Daoy (cell line): ENCODE measurements at regions not wholly inside any gene's neighbourhood (a gene's known extent, or its start where the extent isn't known, plus 50 kb on each side); places are given as distances from the start of the nearest gene placed in this dataset.
"Not testable (repeated sequence)": the region's sequence is repeated elsewhere in the genome, so short reads cannot be mapped to it uniquely, and the experiment has no call there.

ENCODE experiments used
- DNase-seq: peaks from one replicate; pipeline ENCODE4 v3.0.0-alpha.2; 2015; ENCODE audit warnings: low read depth

DNA sequence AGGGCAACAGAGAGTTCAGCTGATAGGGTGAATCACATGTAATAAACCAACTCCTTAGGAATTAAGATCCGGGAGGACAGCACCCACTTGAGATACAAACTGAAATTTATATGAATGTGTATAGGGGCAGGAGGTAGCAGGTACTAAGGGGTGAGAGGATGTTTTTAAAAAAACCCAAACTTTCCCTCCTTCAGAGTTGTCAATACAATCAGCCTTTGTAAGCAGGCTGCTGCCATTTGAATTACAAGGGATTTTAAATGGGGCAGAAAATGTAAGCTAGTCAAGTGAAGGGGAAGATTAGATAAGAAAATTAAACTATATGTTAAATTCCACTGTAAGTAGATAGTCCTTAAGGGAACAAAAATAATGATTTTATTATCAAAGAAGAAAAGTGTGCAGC, 1239.7 kb upstream of the CELF4 start:
- DNase-seq, result no peak

GRCh38 chr18:38801640-38802039, 1236.0 kb upstream of the CELF4 start:
- no peak for DNase-seq

GRCh38 chr18:38796762-38797161, 1231.2 kb upstream of the CELF4 start:
- DNase-seq, result no peak

DNA sequence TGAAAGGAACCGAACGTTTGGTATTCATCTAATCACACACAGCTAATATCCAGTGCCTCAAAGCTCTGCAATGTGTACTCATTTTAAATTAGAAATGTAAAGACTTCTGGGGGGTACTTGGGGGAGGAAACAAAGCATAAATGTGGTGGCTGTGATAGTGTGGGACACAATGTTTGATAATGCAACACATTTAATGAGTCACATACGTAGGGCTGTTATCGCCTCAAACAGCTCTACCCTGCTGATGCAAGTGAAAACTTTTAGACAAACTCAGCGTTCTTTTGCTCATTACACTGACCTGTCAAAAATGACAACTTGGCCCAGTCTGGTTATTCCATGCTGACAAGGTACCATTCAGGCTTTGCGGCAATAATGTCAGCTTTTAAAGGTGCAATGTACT, 1227.1 kb upstream of the CELF4 start:
- DNase-seq, result no peak

GRCh38 chr18:38790786-38791185, 1225.2 kb upstream of the CELF4 start:
- no peak for DNase-seq

- no peak for DNase-seq
Measured at GRCh38 chr18:38790303-38790702, 1224.7 kb upstream of the CELF4 start.

GRCh38 chr18:38789141-38789540, 1223.5 kb upstream of the CELF4 start:
- DNase-seq, result no peak

DNA sequence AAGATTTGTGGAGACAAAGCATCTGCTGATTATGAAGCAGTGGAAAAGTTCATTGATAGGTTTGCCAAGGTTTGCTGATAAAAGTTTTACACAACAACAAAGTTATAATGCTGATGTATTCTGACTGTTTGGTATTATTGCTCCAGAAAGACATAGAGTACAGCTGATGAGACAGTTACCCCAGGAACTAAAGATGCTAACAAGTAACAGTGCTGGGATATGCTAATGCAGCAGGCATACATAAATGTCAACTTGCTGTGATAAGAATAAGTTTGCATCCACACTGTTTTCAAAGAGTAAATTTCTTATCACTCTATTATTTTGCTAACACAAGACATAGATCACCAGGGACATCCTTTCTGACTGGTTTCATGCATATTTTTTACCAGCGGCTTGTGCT, 1221.3 kb upstream of the CELF4 start:
- no peak for DNase-seq

- DNase-seq, result not testable (repeated sequence)
Measured at GRCh38 chr18:38771620-38772019, 1206.0 kb upstream of the CELF4 start.

- no peak for DNase-seq
Measured at GRCh38 chr18:38768504-38768903, 1202.9 kb upstream of the CELF4 start.

DNA sequence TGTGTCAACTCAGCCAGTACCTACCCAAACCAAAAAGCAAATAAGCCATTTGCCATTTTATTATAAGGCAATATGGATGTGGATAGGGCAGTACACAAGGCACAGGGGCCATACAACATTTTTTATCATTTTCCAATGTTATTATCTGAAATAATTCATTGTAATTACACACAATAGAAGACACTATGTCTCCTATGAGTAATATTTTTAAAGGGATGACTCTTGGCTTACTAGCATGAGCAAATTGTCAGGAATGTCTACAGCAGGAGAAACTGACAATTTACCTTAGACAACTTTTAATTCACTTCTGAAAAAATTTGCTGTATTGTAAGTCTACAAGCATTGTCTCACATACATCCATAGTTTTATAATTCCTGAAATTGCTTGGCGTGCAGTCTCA, 1193.9 kb upstream of the CELF4 start:
- DNase-seq, result no peak

- DNase-seq, result no peak
Measured at GRCh38 chr18:38756436-38756835, 1190.8 kb upstream of the CELF4 start.

- DNase-seq, result no peak
Measured at GRCh38 chr18:38752430-38752829, 1186.8 kb upstream of the CELF4 start.

DNA sequence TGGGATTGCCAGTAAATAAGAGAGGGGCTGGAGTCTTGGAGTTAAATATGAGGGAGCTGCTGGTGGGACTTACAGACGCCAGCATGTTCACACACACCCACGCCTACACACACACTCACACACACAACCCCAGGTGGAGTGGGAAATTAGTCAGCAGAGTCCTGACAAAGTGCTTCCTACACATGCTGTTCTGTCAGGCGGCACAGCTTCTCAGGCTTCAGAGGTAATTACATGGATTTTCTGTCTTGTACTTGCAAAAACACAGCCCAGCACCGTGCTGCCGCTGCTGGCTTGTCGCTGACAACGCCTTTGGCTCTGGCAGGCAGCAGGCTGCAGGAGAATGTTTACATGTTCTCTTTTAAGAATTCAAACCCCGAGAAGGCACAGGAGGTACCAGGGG, 1186.3 kb upstream of the CELF4 start:
- no peak for DNase-seq

- DNase-seq, result no peak
Measured at GRCh38 chr18:38751211-38751610, 1185.6 kb upstream of the CELF4 start.

DNA sequence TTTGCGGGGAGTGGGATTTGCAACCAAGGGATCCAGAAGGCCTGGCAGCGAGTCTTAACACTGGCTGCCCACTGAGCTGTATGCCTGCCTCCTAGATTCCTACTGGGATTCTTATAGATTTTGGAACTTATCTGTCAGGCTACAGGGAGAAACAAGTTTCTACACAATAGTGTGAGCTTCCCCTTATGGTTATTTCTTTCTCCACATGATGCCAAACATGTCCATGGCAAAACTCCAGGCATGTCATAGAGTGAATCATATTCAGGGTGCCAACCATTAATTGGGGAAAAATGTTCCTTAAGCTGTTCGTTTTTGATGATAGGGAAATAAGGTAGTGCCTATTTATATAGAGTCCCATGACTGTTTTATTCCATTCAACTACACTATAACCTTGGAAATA, 1185.2 kb upstream of the CELF4 start:
- DNase-seq, result no peak

GRCh38 chr18:38747153-38747552, 1181.6 kb upstream of the CELF4 start:
- DNase-seq, result no peak

GRCh38 chr18:38720181-38720580, 1154.6 kb upstream of the CELF4 start:
- DNase-seq, result not testable (repeated sequence)

- DNase-seq, result peak; percentile 2
Measured at GRCh38 chr18:38718365-38718901, 1152.8 kb upstream of the CELF4 start.

GRCh38 chr18:38709122-38709521, 1143.5 kb upstream of the CELF4 start:
- no peak for DNase-seq

DNA sequence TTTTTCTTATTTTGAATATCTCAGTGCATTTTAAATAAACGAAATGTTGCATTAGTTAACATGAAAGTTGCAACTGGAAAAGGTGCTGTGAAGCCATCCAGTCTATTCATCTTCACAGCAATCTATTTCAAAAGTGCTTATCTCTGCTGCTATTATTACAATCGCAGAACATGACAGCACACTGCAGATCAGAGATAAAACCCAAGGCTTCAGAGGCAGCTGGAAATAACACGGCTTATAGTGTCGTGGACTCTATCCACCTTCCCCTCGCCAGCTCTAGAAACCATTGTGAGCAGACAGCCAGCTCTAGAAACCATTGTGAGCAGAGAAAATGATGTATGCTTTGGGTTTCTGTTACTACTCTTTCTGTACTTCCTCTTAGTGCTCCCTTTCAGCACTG, 1140.8 kb upstream of the CELF4 start:
- no peak for DNase-seq

GRCh38 chr18:38698088-38698487, 1132.5 kb upstream of the CELF4 start:
- DNase-seq, result no peak

DNA sequence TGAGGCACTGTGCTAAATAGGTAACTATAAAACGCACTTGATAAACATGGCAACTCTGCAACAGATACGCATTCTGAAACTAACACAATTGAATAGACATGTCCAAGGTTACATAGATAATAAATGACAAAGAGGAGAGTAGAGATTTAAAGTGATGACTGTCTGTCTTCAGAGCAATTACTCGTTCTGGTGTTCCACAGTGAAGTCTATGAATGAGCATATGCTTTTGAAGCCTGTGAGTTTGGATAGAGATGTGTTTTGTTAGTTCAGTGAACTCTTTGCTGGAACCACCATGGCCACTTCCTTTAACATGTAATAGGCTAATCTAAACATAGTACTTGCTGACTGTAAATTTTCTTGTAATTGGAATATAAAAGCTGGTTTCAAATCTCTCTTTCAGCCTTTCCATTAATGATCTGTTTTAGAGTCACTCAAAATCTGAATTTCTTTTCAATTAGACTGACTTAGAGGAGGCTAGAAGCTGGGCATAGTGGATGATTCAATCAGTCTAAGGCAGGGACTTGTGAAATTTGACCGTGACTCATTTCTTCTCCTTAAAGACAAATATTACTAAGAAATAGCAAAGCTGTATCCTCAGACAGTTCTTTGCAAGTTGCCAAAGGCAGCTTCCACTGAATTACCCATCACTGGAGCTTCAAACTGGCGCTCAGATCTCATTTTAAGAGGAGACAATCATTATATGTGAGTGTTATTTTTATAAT, 1130.1 kb upstream of the CELF4 start:
- no peak for DNase-seq

DNA sequence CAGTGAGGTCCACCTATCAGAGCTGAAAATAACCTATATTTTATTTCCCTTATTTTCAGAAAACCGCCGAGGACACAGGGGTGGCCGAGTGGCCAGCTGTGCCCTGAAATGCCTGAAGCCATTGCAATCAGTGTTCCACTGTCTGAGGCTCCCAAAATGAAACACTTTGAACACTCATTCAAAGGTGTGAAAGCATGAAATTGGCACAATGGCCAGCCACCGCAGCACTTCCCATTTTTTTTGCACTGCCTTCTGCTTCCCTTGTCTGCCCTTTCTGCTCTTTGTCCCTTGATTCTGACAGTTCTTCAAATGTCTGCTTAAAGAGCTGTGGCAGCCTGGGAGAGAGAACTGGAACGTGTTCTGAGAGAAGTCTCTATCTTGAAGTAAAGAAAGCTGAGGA, 1127.5 kb upstream of the CELF4 start:
- no peak for DNase-seq
